GM23338 (cell line): ENCODE measurements at regions not wholly inside any gene's neighbourhood (a gene's known extent, or its start where the extent isn't known, plus 50 kb on each side); places are given as distances from the start of the nearest gene placed in this dataset.

Source experiments
- CREB1 ChIP-seq: fragments of 250-450 bp; sonication (Bioruptor Pico); IDR thresholded peaks from 2 replicates; pipeline ENCODE4 v1.5.0; 2020; ENCODE audit warnings: low read depth, mild to moderate bottlenecking, moderate library complexity
- POLR2AphosphoS5 ChIP-seq: IDR thresholded peaks from 2 replicates; pipeline ENCODE4 v1.6.1; 2016; ENCODE audit warnings: antibody characterized with exemption, low read depth
- ZNF114 ChIP-seq: fragments of 250-450 bp; sonication (Bioruptor Pico); IDR thresholded peaks from 2 replicates; pipeline ENCODE4 v1.5.0; 2020; ENCODE audit warnings: mild to moderate bottlenecking, moderate library complexity
- TF ChIP-seq, protein P1 (sequence below), 2 experiments: fragments of 200-600 bp in 1 of 2; sonication (generic) in 1 of 2; conservative IDR thresholded peaks; 2 replicates each; pipeline versions ENCODE4 v1.5.1 to v1.6.1; 2016 to 2017; ENCODE audit warnings: antibody characterized with exemption in 2 of 2, low read depth in 2 of 2, mild to moderate bottlenecking in 2 of 2, moderate library complexity in 1 of 2
- TF ChIP-seq, protein P2 (sequence below): IDR thresholded peaks from one replicate; pipeline ENCODE4 v1.6.1; 2018; ENCODE audit warnings: antibody characterized with exemption; ENCODE audit not compliant: unreplicated experiment
- TF ChIP-seq, protein P3 (sequence below): IDR thresholded peaks from 2 replicates; pipeline ENCODE4 v1.6.1; 2016; ENCODE audit warnings: antibody characterized with exemption

- TF ChIP-seq, protein P1, sequence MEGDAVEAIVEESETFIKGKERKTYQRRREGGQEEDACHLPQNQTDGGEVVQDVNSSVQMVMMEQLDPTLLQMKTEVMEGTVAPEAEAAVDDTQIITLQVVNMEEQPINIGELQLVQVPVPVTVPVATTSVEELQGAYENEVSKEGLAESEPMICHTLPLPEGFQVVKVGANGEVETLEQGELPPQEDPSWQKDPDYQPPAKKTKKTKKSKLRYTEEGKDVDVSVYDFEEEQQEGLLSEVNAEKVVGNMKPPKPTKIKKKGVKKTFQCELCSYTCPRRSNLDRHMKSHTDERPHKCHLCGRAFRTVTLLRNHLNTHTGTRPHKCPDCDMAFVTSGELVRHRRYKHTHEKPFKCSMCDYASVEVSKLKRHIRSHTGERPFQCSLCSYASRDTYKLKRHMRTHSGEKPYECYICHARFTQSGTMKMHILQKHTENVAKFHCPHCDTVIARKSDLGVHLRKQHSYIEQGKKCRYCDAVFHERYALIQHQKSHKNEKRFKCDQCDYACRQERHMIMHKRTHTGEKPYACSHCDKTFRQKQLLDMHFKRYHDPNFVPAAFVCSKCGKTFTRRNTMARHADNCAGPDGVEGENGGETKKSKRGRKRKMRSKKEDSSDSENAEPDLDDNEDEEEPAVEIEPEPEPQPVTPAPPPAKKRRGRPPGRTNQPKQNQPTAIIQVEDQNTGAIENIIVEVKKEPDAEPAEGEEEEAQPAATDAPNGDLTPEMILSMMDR (conservative IDR thresholded peaks at IDR 0.05; ENCODE audit: low read depth in 2 of 2), result no peak
- TF ChIP-seq, protein P2, sequence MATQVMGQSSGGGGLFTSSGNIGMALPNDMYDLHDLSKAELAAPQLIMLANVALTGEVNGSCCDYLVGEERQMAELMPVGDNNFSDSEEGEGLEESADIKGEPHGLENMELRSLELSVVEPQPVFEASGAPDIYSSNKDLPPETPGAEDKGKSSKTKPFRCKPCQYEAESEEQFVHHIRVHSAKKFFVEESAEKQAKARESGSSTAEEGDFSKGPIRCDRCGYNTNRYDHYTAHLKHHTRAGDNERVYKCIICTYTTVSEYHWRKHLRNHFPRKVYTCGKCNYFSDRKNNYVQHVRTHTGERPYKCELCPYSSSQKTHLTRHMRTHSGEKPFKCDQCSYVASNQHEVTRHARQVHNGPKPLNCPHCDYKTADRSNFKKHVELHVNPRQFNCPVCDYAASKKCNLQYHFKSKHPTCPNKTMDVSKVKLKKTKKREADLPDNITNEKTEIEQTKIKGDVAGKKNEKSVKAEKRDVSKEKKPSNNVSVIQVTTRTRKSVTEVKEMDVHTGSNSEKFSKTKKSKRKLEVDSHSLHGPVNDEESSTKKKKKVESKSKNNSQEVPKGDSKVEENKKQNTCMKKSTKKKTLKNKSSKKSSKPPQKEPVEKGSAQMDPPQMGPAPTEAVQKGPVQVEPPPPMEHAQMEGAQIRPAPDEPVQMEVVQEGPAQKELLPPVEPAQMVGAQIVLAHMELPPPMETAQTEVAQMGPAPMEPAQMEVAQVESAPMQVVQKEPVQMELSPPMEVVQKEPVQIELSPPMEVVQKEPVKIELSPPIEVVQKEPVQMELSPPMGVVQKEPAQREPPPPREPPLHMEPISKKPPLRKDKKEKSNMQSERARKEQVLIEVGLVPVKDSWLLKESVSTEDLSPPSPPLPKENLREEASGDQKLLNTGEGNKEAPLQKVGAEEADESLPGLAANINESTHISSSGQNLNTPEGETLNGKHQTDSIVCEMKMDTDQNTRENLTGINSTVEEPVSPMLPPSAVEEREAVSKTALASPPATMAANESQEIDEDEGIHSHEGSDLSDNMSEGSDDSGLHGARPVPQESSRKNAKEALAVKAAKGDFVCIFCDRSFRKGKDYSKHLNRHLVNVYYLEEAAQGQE, result no peak
- no peak for TF ChIP-seq CREB1
- TF ChIP-seq POLR2AphosphoS5, result no peak
- TF ChIP-seq ZNF114 (CRISPR knock-in tag), result no peak
- TF ChIP-seq, protein P3, sequence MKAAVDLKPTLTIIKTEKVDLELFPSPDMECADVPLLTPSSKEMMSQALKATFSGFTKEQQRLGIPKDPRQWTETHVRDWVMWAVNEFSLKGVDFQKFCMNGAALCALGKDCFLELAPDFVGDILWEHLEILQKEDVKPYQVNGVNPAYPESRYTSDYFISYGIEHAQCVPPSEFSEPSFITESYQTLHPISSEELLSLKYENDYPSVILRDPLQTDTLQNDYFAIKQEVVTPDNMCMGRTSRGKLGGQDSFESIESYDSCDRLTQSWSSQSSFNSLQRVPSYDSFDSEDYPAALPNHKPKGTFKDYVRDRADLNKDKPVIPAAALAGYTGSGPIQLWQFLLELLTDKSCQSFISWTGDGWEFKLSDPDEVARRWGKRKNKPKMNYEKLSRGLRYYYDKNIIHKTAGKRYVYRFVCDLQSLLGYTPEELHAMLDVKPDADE, result no peak
Measured at GRCh38 chr2:78701546-78701945, 324.0 kb upstream of the REG3G start.
